ENCODE measurements at regions not wholly inside any gene's neighbourhood (a gene's known extent, or its start where the extent isn't known, plus 50 kb on each side); places are given as distances from the start of the nearest gene placed in this dataset.
A peak's percentile ranks its signal among the peaks of the same experiment; 100 is the strongest.

DNA sequence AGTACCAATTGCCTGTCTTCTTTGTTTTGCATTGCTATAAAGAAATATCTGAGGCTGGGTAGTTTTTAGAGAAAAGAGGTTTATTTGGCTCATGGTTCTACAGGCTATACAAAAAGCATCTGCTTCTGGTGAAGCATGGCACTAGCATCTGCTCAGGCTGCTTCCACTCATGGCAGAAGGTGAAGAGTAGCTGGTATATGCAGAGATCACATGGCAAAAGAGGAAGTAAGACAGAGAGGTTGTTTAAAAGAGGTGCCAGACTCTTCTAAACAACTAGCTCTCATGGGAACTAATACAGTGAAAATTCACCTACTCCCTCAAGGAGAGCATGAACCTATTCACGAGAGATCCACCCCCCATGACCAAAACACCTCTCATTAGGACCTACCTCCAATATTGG is 56.7 kb upstream of the GUCA2B start:
- DNase-seq (ENCODE audit: low read depth), result no peak

GRCh38 chr1:42089246-42089645 is 64.0 kb upstream of the GUCA2B start:
- no peak for DNase-seq (ENCODE audit: low read depth)

DNA sequence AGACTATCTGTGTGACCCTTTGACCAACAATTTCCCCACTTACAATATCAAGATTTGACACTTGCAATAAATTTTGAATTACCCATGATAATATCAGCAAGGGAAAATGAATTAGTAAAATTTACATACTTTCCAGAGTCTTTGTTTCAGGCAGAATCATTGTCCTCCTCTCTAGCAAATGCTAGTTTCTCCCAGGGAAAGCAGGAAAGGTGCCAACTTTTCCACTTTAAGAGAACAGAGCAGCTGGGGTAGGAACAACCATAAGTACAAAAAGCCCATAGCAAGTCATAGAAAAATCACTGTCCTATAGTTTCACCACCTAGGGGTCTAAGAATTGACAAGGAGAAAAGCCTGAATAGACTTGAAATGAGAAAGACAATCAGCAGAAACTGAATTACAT is 67.1 kb upstream of the GUCA2B start:
- no peak for DNase-seq (ENCODE audit: low read depth)

DNA sequence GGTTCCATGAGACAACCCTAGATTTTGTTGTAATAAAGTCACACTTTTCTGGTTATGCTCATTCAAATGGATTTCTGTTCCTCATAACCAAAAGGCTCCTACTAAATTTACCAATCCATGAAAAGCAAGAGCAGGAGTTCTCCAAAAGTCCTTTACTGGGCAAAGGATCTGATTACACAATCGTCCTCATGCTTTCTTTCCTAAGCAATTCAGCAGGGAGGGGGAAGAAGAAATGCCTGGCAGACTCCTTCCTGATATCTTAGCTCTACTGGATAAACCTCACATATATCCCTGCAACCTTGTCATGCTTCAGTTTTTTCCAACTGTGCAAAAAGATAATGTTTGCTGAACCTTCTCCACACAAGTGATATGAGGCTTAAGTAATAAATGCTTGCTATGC is 67.6 kb upstream of the GUCA2B start:
- no peak for DNase-seq (ENCODE audit: low read depth)

- DNase-seq (ENCODE audit: low read depth), result no peak
Observed at GRCh38 chr1:42081475-42081874, 71.7 kb upstream of the GUCA2B start.

GRCh38 chr1:42075179-42075578 is 78.0 kb upstream of the GUCA2B start:
- DNase-seq (ENCODE audit: low read depth), result no peak

- no peak for DNase-seq (ENCODE audit: low read depth)
Observed at GRCh38 chr1:42070996-42071395, 82.2 kb upstream of the GUCA2B start.

GRCh38 chr1:42057800-42058199 is 95.4 kb upstream of the GUCA2B start:
- DNase-seq (ENCODE audit: low read depth), result no peak

- DNase-seq (ENCODE audit: low read depth), result no peak
Observed at GRCh38 chr1:42056460-42056859, 96.8 kb upstream of the GUCA2B start.

GRCh38 chr1:42055061-42055460 is 98.1 kb upstream of the GUCA2B start:
- DNase-seq (ENCODE audit: low read depth), result no peak

GRCh38 chr1:42052072-42052699 is 101.0 kb upstream of the GUCA2B start:
- DNase-seq (ENCODE audit: low read depth), result no peak

DNA sequence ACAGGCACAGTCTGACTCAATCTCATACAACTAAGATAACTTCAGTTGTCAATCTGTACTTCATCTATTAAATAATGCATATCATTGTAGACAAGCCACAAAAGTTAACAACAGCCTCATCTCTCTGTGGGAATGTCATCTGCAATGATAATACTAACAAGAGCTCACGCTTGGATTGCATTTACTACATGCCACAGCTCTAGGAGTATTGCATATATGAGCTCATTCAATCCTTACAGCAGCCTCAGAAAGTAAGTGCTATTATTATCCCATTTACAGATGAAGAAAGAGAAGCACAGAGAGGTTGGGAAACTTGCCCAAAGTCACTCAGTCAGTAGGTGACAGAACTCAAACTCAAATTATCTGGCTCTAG is 105.7 kb upstream of the GUCA2B start:
- DNase-seq (ENCODE audit: low read depth), result no peak

- no peak for DNase-seq (ENCODE audit: low read depth)
Observed at GRCh38 chr1:42046761-42047507, 106.3 kb upstream of the GUCA2B start.

DNA sequence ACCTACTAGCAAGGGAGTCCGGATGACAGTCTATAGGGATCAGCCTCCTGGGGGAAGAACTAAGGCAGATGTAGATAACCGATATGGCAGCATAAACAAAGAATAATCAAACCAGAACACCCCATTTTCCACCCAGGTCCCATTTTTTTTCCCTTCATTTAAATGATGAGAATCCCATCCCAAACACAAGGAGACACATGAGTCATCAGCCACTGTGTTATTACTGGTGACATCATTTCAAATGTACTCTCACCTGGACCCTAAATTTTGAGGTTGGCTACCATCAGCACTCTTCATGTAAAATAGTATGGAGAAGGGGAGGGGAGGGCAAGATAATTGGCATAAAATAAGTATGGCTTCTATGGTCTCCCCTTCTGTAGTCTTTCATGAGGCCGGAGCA is 108.9 kb upstream of the GUCA2B start:
- no peak for DNase-seq (ENCODE audit: low read depth)

DNA sequence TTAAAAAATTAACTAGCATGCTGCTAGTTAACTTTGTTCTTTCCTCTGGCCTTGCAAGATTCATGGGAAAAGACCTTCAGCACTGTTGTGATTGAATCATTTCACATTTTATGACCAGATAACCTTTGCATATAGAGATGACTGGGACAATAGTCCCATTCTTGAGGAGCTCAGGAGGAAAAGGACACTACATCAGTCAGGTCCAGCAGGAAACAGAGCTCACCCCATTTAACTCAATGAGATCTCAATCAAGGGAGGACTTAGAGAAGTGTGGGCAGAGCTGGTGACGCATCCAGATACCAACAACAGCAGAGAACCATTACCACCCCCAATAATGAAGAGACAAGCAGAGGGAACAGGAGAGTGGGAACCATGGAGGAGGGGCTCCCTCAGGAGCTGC is 109.4 kb upstream of the GUCA2B start:
- DNase-seq (ENCODE audit: low read depth), result no peak

GRCh38 chr1:42043182-42043581 is 110.0 kb upstream of the GUCA2B start:
- DNase-seq (ENCODE audit: low read depth), result no peak

- no peak for DNase-seq (ENCODE audit: low read depth)
Observed at GRCh38 chr1:42041031-42041430, 112.2 kb upstream of the GUCA2B start.

- DNase-seq (ENCODE audit: low read depth), result no peak
Observed at GRCh38 chr1:42040159-42040558, 113.1 kb upstream of the GUCA2B start.

DNA sequence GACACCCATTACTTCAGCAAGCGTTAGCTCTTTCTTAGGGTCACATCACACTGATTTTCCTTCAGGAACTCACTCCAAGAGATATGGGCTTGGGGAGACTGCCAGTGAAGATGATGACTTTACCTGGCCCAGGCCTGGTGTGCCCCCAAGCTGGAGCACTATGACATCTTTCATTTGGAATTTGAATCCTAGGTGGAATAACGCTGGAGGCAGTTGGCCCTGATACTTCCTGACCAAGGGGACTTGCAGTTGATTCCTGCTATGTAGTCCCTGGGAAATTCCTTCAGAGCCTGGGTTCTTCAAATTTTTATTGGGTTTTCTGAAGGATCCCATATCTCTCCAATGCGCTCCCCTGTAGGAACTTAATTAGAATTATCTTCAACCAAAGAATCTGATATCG is 114.9 kb upstream of the GUCA2B start:
- DNase-seq (ENCODE audit: low read depth), result no peak

GRCh38 chr1:42037586-42037985 is 115.6 kb upstream of the GUCA2B start:
- DNase-seq (ENCODE audit: low read depth), result no peak

GRCh38 chr1:42037161-42037560 is 116.0 kb upstream of the GUCA2B start:
- DNase-seq (ENCODE audit: low read depth), result no peak

- peak; percentile 99 for DNase-seq (ENCODE audit: low read depth)
Observed at GRCh38 chr1:42035830-42036604, 117.2 kb upstream of the GUCA2B start.

- peak; percentile 28 for DNase-seq (ENCODE audit: low read depth)
Observed at GRCh38 chr1:42035205-42035829, 116.6 kb upstream of the HIVEP3 start.

Data from stimulated activated CD8-positive, alpha-beta memory T cell treated with anti-CD3 and anti-CD28 coated beads, Interleukin-4, amount 100 ng/mL, for 24 hours (primary cell).